ENCODE measurements at regions not wholly inside any gene's neighbourhood (a gene's known extent, or its start where the extent isn't known, plus 50 kb on each side); places are given as distances from the start of the nearest gene placed in this dataset.

GRCh38 chr13:111862836-111863815, 203.8 kb upstream of the SOX1 start:
- no peak for DNase-seq (ENCODE audit: low read depth, low spot score)

DNA sequence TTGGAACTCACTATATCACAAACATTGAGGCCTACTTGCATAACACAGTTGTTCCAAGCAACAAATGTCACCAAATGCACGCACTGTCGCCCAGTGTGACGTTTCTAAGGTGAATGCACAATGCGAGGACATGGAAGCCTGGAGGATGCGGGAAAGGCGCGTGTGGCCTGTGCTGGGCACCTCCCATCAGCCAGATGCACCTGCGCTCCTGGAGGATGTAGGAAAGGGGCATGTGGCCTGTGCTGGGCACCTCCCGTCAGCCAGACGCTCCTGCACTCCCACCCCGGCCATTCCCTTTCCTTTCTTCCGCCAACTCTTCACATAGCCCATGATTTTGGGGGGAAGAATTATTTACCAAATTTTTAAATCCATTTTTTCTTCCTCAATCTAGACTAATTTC, 202.4 kb upstream of the SOX1 start:
- no peak for DNase-seq (ENCODE audit: low read depth, low spot score)

- no peak for DNase-seq (ENCODE audit: low read depth, low spot score)
Measured at GRCh38 chr13:111865046-111865445, 201.9 kb upstream of the SOX1 start.

DNA sequence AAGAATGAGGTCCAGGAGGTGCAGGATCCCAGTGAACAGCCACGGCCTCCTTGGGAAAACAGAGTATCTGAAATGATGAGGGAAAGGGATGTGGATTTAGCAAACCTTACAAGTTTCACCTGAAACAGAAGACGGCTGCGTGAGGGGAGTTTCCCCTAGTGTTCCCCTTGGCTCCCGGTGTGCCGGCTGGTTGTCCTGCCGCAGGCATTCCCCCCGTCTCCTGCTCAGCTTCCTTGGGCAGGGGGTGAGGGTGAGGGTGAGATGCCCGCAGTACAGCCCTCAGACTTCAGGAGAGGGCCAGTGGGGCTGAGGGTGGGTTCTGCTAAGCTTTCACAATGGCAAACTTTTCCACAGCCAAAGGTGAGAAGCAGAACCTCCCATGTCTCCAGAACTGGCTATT, 201.1 kb upstream of the SOX1 start:
- no peak for DNase-seq (ENCODE audit: low read depth, low spot score)

DNA sequence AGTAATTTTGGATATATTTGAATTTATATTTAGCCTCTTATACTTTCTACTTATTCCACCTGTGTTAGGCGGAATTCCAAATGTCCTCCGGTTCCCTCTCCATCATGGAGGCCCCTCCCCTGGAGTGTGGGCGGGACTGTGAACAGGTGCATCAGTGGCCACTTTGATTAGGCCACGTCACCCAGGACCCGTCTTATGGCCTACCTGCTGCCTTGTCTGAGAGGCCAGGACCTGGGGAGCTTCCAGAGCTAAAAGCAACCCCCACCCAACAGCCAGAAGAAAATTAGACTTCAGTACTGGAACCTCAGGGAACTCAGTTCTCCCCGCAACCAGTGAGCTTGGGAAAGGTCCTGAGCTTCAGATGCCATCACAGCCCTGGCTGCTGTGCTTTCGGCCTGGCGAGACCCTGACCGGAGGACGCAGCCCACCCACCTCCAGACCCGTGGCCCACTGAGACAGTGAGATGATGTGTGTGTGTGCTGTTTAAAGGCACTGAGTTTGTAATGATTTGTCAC, 200.2 kb upstream of the SOX1 start:
- no peak for DNase-seq (ENCODE audit: low read depth, low spot score)

- no peak for DNase-seq (ENCODE audit: low read depth, low spot score)
Measured at GRCh38 chr13:111867657-111868056, 199.3 kb upstream of the SOX1 start.

DNA sequence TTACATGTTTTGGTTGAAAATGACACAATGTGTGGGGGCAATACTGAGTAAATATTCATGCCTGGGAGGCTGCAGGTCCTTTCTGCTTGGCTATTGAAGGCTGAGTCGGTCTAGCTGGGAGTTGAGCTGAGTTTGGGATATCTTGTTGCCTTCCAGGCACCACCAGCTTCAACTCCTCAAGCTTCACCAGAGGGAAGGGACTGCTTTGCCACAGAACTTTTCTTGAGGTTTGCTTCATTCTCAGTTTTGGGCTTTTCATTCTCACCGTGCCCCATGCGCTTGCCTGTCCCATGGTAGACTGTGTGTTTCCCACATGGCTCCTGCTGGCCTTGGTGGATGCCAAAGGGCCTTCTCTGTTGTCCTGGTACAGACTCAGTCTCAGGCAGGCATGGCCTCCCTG, 198.2 kb upstream of the SOX1 start:
- DNase-seq (ENCODE audit: low read depth, low spot score) = no peak

GRCh38 chr13:111872475-111873150, 194.3 kb upstream of the SOX1 start:
- DNase-seq (ENCODE audit: low read depth, low spot score) = no peak

GRCh38 chr13:111873676-111874178, 193.2 kb upstream of the SOX1 start:
- DNase-seq (ENCODE audit: low read depth, low spot score) = no peak

- no peak for DNase-seq (ENCODE audit: low read depth, low spot score)
Measured at GRCh38 chr13:111874981-111875380, 192.0 kb upstream of the SOX1 start.

DNA sequence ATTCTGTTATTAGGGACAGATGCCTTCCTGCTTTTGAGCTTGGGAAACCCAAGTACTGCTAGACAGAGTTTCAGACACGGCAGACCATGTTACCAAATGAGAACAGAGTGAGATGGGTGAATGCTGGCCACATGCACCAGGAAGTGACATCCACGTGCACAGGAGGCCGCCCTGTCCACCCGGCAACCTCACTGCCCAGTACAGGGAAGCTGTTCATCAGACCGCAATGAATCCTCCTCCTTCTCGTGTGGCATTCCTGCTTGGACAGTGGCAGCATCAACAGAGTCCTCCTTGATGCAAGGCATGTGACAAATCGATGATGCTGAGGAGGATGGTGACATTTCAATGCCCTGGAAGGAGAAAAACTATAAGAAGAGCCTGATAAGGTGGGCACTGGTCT, 191.0 kb upstream of the SOX1 start:
- DNase-seq (ENCODE audit: low read depth, low spot score) = no peak

DNA sequence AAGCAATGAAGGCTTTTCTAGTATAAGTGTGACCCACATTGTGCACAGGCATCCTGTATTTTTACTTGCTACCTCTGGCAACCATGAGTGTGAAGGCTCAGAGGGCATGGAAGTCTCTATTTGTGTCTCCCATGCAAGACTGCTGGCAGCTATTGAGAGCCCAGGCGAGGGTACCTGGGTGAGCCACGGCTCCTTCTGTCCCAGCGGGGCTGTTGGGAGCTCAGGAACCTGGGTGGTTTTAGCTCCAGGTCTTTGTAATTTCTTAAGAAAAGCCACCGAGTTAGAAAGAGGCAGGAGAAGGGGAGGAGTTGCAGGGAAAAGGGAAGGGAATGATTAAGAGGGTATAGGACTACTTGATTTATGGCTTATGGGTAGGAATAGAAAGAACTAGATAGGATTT, 190.4 kb upstream of the SOX1 start:
- DNase-seq (ENCODE audit: low read depth, low spot score) = no peak

- DNase-seq (ENCODE audit: low read depth, low spot score) = no peak
Measured at GRCh38 chr13:111877906-111878305, 189.0 kb upstream of the SOX1 start.

GRCh38 chr13:111879719-111880118, 187.2 kb upstream of the SOX1 start:
- DNase-seq (ENCODE audit: low read depth, low spot score) = no peak

- DNase-seq (ENCODE audit: low read depth, low spot score) = no peak
Measured at GRCh38 chr13:111880185-111880584, 186.8 kb upstream of the SOX1 start.

GRCh38 chr13:111881700-111882099, 185.2 kb upstream of the SOX1 start:
- no peak for DNase-seq (ENCODE audit: low read depth, low spot score)

DNA sequence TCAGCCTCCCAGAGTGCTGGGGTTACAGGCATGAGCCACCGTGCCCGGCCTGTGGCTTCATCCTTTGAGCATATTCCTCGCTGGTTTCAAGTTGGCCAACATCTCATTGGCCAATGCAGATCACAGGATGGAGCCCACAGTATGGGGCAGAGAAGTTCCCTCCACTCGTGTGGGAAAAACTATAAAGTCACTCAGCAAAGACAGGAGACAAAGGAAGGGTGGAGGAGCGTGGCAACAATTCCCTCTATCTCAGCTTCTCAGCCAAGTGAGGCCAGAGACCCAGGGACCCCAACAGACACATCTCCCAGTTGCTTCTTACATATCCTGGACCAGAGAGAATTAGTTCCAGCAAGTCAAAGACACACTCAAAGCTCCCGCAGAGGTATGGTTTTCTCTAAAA, 184.6 kb upstream of the SOX1 start:
- DNase-seq (ENCODE audit: low read depth, low spot score) = no peak

GRCh38 chr13:111883571-111884343, 183.2 kb upstream of the SOX1 start:
- no peak for DNase-seq (ENCODE audit: low read depth, low spot score)

- no peak for DNase-seq (ENCODE audit: low read depth, low spot score)
Measured at GRCh38 chr13:111886217-111886945, 180.6 kb upstream of the SOX1 start.

DNA sequence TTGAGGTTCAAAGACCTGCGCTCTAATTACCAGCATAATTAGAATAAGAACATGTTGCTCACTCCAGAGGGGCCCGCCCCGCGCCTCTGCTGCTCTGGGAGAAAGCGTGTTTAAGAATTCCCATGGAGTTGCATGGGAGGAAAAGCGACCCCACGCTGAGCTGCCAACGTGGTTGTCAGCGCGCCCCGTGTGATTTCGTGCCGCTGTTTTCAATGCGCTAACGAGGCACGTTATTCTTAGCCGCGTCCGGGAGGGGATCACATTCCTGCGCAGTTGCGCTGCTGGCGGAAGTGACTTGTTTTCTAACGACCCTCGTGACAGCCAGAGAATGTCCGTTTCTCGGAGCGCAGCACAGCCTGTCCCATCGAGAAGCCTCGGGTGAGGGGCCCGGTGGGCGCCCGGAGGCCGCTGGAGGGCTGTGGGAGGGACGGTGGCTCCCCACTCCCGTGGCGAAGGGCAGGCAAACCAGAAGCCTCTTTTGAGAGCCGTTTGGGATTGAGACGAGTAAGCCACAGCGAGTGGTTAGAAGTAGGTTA, 173.8 kb upstream of the SOX1 start:
- peak; percentile 90 for DNase-seq (ENCODE audit: low read depth, low spot score)
